K562 (cell line): ENCODE measurements at regions not wholly inside any gene's neighbourhood (a gene's known extent, or its start where the extent isn't known, plus 50 kb on each side); places are given as distances from the start of the nearest gene placed in this dataset.
A peak's percentile ranks its signal among the peaks of the same experiment; 100 is the strongest.

Source experiments
- ATAC-seq: fragments of 200-7000 bp; cut with Tn5 transposase; 3 replicates; pipeline ENCODE4 v1.9.1; 2020; ENCODE audit warnings: moderate library complexity
- BruUV-seq: library from RNA; stranded (reverse); fragments of 400-500 nt; replicated peaks from 2 replicates; lab custom pipeline; 2021; lab: Mats Ljungman, UMichigan
- CTCF ChIA-PET: fragments of 300-600 bp; formaldehyde crosslinking; extraction: SDS; loops from one replicate; lab custom pipeline; 2021; ENCODE audit warnings: low intra/inter-chr PET ratio; lab: Yijun Ruan, JAX
- POLR2A ChIA-PET: fragments of 300-600, 350-650 bp; sonication (Branson Sonifier 250); formaldehyde crosslinking; extraction: SDS; loops from one replicate; lab custom pipeline; 2021; ENCODE audit warnings: antibody characterized with exemption, inconsistent platforms; lab: Yijun Ruan, JAX
- DNase-seq, 4 experiments: peaks; one replicate each; pipeline versions ENCODE4 v3.0.0 to v3.0.0-alpha.2; 2011 to 2018; ENCODE audit warnings: low spot score in 3 of 4, mixed read lengths in 3 of 4; ENCODE audit errors: extremely low read depth in 1 of 4
- FAIRE-seq: peaks from 2 replicates; lab custom pipeline; 2011; peaks lifted over from hg19 to GRCh38; lab: Jason Lieb, UNC
- H2AFZ ChIP-seq: 2 replicates; pipeline ENCODE4 v1.6.0; 2011; ENCODE audit warnings: low read depth, low read length, control low read depth, inconsistent platforms
- H3K27ac ChIP-seq: fragments of 200-600 bp; 3 replicates; pipeline ENCODE4 v1.8.0; 2011; ENCODE audit warnings: low read depth, mild to moderate bottlenecking, control low read depth, inconsistent platforms, low read length, moderate library complexity, mixed read lengths; ENCODE audit errors: extremely low read depth
- H3K27me3 ChIP-seq, 2 experiments: fragments of 300-600 bp in 1 of 2; 2 replicates in 1 of 2; 3 replicates in 1 of 2; pipeline versions ENCODE4 v1.6.0 to v1.8.0; 2011; ENCODE audit warnings: inconsistent platforms in 2 of 2, low read length in 2 of 2, mild to moderate bottlenecking in 1 of 2, mixed read lengths in 1 of 2, moderate library complexity in 1 of 2; ENCODE audit not compliant: control insufficient read depth in 2 of 2, insufficient read depth in 2 of 2
- H3K36me3 ChIP-seq: fragments of 300-600 bp; 3 replicates; pipeline ENCODE4 v1.8.0; 2011; ENCODE audit warnings: mild to moderate bottlenecking, low read length, inconsistent platforms; ENCODE audit not compliant: control insufficient read depth, insufficient read depth
- H3K4me1 ChIP-seq, 2 experiments: fragments of 200-600 bp in 1 of 2; replicated peaks in 1 of 2; 2 replicates in 1 of 2; 3 replicates in 1 of 2; pipeline versions ENCODE4 v1.5.1 to v1.8.0; 2011; ENCODE audit warnings: inconsistent platforms in 2 of 2, low read length in 2 of 2, mild to moderate bottlenecking in 1 of 2, mixed read lengths in 1 of 2, moderate library complexity in 1 of 2; ENCODE audit not compliant: control insufficient read depth in 2 of 2, insufficient read depth in 2 of 2
- H3K4me2 ChIP-seq: 2 replicates; pipeline ENCODE4 v1.6.1; 2011; ENCODE audit warnings: low read length, control low read depth, inconsistent platforms, mixed read lengths; ENCODE audit not compliant: insufficient read depth
- H3K4me3 ChIP-seq: fragments of 200-600 bp; sonication (generic), shearing (Covaris generic); 2 replicates; pipeline ENCODE4 v1.5.1; 2016; ENCODE audit warnings: control low read depth, inconsistent platforms
- H3K79me2 ChIP-seq: fragments of 200-600 bp; 3 replicates; pipeline ENCODE4 v1.8.0; 2011; ENCODE audit warnings: low read length, inconsistent platforms; ENCODE audit not compliant: control insufficient read depth, insufficient read depth
- H3K9ac ChIP-seq, 2 experiments: 2 replicates each; pipeline versions ENCODE4 v1.6.0 to v1.6.1; 2011; ENCODE audit warnings: low read depth in 2 of 2, low read length in 2 of 2, control low read depth in 1 of 2, inconsistent platforms in 1 of 2, mild to moderate bottlenecking in 1 of 2, mixed read lengths in 1 of 2; ENCODE audit not compliant: insufficient read depth in 1 of 2
- H3K9me1 ChIP-seq: one replicate; pipeline ENCODE4 v1.6.0; 2011; ENCODE audit warnings: inconsistent platforms, mild to moderate bottlenecking, low read length, moderate library complexity; ENCODE audit not compliant: control insufficient read depth, insufficient read depth
- H3K9me3 ChIP-seq: replicated peaks from 2 replicates; pipeline ENCODE4 v1.5.1; 2011; ENCODE audit warnings: low read depth, low read length, inconsistent platforms; ENCODE audit not compliant: control insufficient read depth, insufficient read depth
- H4K20me1 ChIP-seq: replicated peaks from 2 replicates; pipeline ENCODE4 v1.6.1; 2011; ENCODE audit warnings: low read length, inconsistent platforms, mixed read lengths; ENCODE audit not compliant: control insufficient read depth, insufficient read depth
- AFF1 ChIP-seq, 2 experiments: fragments of 450-650 bp; IDR thresholded peaks; 2 replicates each; pipeline ENCODE4 v1.6.1; 2018; ENCODE audit warnings: mild to moderate bottlenecking in 2 of 2, low read depth in 1 of 2; ENCODE audit not compliant: partially characterized antibody in 2 of 2
- BHLHE40 ChIP-seq: IDR thresholded peaks from 2 replicates; pipeline ENCODE4 v1.6.1; 2011; ENCODE audit warnings: low read length, improper control_type of control experiment
- CHD4 ChIP-seq: fragments of 200-600 bp; sonication (generic); IDR thresholded peaks from 3 replicates; pipeline ENCODE4 v1.6.1; 2012; ENCODE audit warnings: low read depth, mild to moderate bottlenecking, mixed read lengths, low read length, inconsistent platforms; ENCODE audit not compliant: insufficient read depth, insufficient replicate concordance, poor library complexity, severe bottlenecking
- DNMT1 ChIP-seq: fragments of 450-650 bp; IDR thresholded peaks from 2 replicates; pipeline ENCODE4 v1.6.1; 2016; ENCODE audit warnings: antibody characterized with exemption, mild to moderate bottlenecking
- NFIC ChIP-seq: fragments of 450-650 bp; IDR thresholded peaks from 2 replicates; pipeline ENCODE4 v1.6.1; 2017; ENCODE audit warnings: mild to moderate bottlenecking, inconsistent platforms
- NRF1 ChIP-seq, 2 experiments: fragments of 450-650 bp; IDR thresholded peaks in 1 of 2; conservative IDR thresholded peaks in 1 of 2; 2 replicates each; pipeline ENCODE4 v1.6.1; 2014; ENCODE audit warnings: mild to moderate bottlenecking in 2 of 2
- PHF20 ChIP-seq: fragments of 450-650 bp; IDR thresholded peaks from 2 replicates; pipeline ENCODE4 v1.6.1; 2018; ENCODE audit not compliant: partially characterized antibody
- SRSF1 ChIP-seq: fragments of 200-400 bp; formaldehyde crosslinking; IDR thresholded peaks from 2 replicates; pipeline ENCODE4 v1.6.1; 2017; ENCODE audit warnings: mild to moderate bottlenecking, low read depth, low read length, moderate library complexity
- TAF1 ChIP-seq: IDR thresholded peaks from 2 replicates; pipeline ENCODE4 v1.6.1; 2011; ENCODE audit warnings: mild to moderate bottlenecking, low read length, moderate library complexity; ENCODE audit not compliant: insufficient read depth, control insufficient read depth, severe bottlenecking; ENCODE audit errors: extremely low read depth
- TCF7 ChIP-seq: sonication (generic); IDR thresholded peaks from 2 replicates; pipeline ENCODE4 v1.6.1; 2016; ENCODE audit warnings: antibody characterized with exemption, borderline replicate concordance
- TEAD4 ChIP-seq, 2 experiments: sonication (generic) in 1 of 2; formaldehyde crosslinking in 1 of 2; IDR thresholded peaks; 2 replicates each; pipeline versions ENCODE4 v1.6.1 to v1.8.0; 2012 to 2022; ENCODE audit warnings: borderline replicate concordance in 1 of 2, inconsistent platforms in 1 of 2, low read length in 1 of 2, mild to moderate bottlenecking in 1 of 2, missing genetic modification reagents in 1 of 2
- WGBS: fragments of 100-300 bp; shearing (Covaris generic); methylation state at CpG from one replicate; pipeline ENCODE4 v1.1.6; 2016; ENCODE audit warnings: low coverage, mixed read lengths; ENCODE audit not compliant: insufficient coverage; ENCODE audit errors: missing lambda C conversion rate; 5-methylcytosine and 5-hydroxymethylcytosine counted together
- in situ Hi-C: fragments of 300-500 bp; cut with MboI; formaldehyde crosslinking; loops from 4 replicates; pipeline ENCODE4 v1.15.0; 2018; ENCODE audit warnings: inconsistent platforms, mixed read lengths
- intact Hi-C: fragments of 100-400 bp; cut with micrococcal nuclease; formaldehyde crosslinking; loops from 2 replicates; pipeline ENCODE4 v1.14.2; 2022
- TF ChIP-seq, protein P1 (sequence below): IDR thresholded peaks from 3 replicates; pipeline ENCODE4 v1.6.1; 2011; ENCODE audit warnings: borderline replicate concordance, mild to moderate bottlenecking, moderate library complexity; ENCODE audit not compliant: insufficient read length; ENCODE audit errors: extremely low read depth
- TF ChIP-seq, protein P2 (sequence below): fragments of 250-450 bp; sonication (Bioruptor Pico); IDR thresholded peaks from 2 replicates; pipeline ENCODE4 v1.9.0; 2021; ENCODE audit warnings: mild to moderate bottlenecking, inconsistent platforms

GRCh38 chr5:3827624-3828023, 232.0 kb downstream of the IRX1 start:
- Histone ChIP-seq H3K27ac (no peak overlapping the region), H3K27me3 (no peaks in the 10 kb centered on the region; a peak in 1 of 5 replicates), H3K9ac (no peak overlapping the region), H3K9me1 (no peaks in the 10 kb centered on the region), H3K36me3 (no peaks in the 10 kb centered on the region), H3K9me3 (no peaks in the 10 kb centered on the region), H3K4me1 (peaks cover 0 to 3% of the 10 kb centered on the region in 2 experiments; a peak in 1 of 5 replicates), H2AFZ (peak overlapping the region; percentile 34), H3K4me3 (no peak overlapping the region), H4K20me1 (no peaks in the 10 kb centered on the region), H3K4me2 (no peak overlapping the region), H3K79me2 (no peaks in the 10 kb centered on the region)
- FAIRE-seq (no peak), DNase-seq (peak in 2 of 4 experiments; percentile 30 to 54), ATAC-seq (peak; percentile 87)
- in situ Hi-C loops (no loop called here), intact Hi-C loops (no loop called here)
- 1% methylated on average over 8 of the region's 8 CpGs for WGBS
- CTCF ChIA-PET = no interaction called here
- POLR2A ChIA-PET = no interaction called here
- BruUV-seq = no TSS peak
- TF ChIP-seq, protein P1, sequence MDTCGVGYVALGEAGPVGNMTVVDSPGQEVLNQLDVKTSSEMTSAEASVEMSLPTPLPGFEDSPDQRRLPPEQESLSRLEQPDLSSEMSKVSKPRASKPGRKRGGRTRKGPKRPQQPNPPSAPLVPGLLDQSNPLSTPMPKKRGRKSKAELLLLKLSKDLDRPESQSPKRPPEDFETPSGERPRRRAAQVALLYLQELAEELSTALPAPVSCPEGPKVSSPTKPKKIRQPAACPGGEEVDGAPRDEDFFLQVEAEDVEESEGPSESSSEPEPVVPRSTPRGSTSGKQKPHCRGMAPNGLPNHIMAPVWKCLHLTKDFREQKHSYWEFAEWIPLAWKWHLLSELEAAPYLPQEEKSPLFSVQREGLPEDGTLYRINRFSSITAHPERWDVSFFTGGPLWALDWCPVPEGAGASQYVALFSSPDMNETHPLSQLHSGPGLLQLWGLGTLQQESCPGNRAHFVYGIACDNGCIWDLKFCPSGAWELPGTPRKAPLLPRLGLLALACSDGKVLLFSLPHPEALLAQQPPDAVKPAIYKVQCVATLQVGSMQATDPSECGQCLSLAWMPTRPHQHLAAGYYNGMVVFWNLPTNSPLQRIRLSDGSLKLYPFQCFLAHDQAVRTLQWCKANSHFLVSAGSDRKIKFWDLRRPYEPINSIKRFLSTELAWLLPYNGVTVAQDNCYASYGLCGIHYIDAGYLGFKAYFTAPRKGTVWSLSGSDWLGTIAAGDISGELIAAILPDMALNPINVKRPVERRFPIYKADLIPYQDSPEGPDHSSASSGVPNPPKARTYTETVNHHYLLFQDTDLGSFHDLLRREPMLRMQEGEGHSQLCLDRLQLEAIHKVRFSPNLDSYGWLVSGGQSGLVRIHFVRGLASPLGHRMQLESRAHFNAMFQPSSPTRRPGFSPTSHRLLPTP = no peak
- no peak for TF ChIP-seq DNMT1
- TF ChIP-seq CHD4 = no peak
- no peak for TF ChIP-seq AFF1 (IDR thresholded peaks at IDR 0.05; ENCODE audit: low read depth in 1 of 2, partially characterized antibody in 2 of 2)
- no peak for TF ChIP-seq NFIC
- TF ChIP-seq, protein P2, sequence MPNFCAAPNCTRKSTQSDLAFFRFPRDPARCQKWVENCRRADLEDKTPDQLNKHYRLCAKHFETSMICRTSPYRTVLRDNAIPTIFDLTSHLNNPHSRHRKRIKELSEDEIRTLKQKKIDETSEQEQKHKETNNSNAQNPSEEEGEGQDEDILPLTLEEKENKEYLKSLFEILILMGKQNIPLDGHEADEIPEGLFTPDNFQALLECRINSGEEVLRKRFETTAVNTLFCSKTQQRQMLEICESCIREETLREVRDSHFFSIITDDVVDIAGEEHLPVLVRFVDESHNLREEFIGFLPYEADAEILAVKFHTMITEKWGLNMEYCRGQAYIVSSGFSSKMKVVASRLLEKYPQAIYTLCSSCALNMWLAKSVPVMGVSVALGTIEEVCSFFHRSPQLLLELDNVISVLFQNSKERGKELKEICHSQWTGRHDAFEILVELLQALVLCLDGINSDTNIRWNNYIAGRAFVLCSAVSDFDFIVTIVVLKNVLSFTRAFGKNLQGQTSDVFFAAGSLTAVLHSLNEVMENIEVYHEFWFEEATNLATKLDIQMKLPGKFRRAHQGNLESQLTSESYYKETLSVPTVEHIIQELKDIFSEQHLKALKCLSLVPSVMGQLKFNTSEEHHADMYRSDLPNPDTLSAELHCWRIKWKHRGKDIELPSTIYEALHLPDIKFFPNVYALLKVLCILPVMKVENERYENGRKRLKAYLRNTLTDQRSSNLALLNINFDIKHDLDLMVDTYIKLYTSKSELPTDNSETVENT (CRISPR knock-in tag) = no peak
- TF ChIP-seq SRSF1 = no peak
- no peak for TF ChIP-seq NRF1 (conservative IDR thresholded peaks at IDR 0.05 in 1 of 2, IDR thresholded peaks at IDR 0.05 in 1 of 2)
- TF ChIP-seq TCF7 = no peak
- TF ChIP-seq TEAD4 (IDR thresholded peaks at IDR 0.05; ENCODE audit: low read length) = no peak
- TF ChIP-seq TEAD4 (CRISPR knock-in tag; IDR thresholded peaks at IDR 0.05; ENCODE audit: borderline replicate concordance) = no peak
- peak; percentile 76; the same call in 1 of the 2 replicates for TF ChIP-seq BHLHE40
- TF ChIP-seq TAF1 = no peak
- no peak for TF ChIP-seq PHF20
